Transverse colon (tissue), 3 donors: ENCODE measurements at regions not wholly inside any gene's neighbourhood (a gene's known extent, or its start where the extent isn't known, plus 50 kb on each side); places are given as distances from the start of the nearest gene placed in this dataset.

ENCODE experiments used
- POLR2A ChIP-seq: fragments of 450-650 bp; IDR thresholded peaks from one replicate; pipeline ENCODE4 v1.6.1; 2016; ENCODE audit warnings: antibody characterized with exemption, mild to moderate bottlenecking, moderate library complexity
- TF ChIP-seq, protein P1 (sequence below), 5 experiments: fragments of 200-600 bp in 3 of 5; fragments of 450-650 bp in 2 of 5; sonication (generic) in 3 of 5; IDR thresholded peaks; 1 replicate in 2 of 5; 2 replicates in 3 of 5; pipeline ENCODE4 v1.5.1; 2016 to 2017; ENCODE audit warnings: antibody characterized with exemption in 5 of 5, inconsistent platforms in 3 of 5, mild to moderate bottlenecking in 2 of 5, moderate library complexity in 1 of 5

DNA sequence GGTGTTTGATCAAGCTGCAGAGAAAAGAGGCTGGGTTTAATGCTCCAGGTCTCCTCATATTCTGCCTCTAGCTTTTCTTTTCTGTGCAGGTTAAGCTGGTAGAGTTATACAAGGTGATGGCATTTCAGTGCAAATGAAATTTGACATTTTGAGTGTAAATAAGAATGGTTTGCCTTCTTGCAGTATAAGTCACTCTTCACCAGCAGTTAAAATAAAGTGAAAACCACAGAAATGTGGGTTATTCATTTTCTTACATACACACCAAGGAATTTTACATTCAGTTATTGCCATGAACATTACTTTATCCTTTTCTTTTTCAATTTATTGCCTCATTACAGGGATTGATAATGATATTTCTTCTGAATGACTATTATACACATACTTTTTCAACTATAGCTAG is 337.5 kb upstream of the PCSK5 start:
- TF ChIP-seq, protein P1, sequence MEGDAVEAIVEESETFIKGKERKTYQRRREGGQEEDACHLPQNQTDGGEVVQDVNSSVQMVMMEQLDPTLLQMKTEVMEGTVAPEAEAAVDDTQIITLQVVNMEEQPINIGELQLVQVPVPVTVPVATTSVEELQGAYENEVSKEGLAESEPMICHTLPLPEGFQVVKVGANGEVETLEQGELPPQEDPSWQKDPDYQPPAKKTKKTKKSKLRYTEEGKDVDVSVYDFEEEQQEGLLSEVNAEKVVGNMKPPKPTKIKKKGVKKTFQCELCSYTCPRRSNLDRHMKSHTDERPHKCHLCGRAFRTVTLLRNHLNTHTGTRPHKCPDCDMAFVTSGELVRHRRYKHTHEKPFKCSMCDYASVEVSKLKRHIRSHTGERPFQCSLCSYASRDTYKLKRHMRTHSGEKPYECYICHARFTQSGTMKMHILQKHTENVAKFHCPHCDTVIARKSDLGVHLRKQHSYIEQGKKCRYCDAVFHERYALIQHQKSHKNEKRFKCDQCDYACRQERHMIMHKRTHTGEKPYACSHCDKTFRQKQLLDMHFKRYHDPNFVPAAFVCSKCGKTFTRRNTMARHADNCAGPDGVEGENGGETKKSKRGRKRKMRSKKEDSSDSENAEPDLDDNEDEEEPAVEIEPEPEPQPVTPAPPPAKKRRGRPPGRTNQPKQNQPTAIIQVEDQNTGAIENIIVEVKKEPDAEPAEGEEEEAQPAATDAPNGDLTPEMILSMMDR (IDR thresholded peaks at IDR 0.05) = no peak
- no peak for TF ChIP-seq POLR2A
